ENCODE measurements at regions not wholly inside any gene's neighbourhood (a gene's known extent, or its start where the extent isn't known, plus 50 kb on each side); places are given as distances from the start of the nearest gene placed in this dataset.

GRCh38 chr5:89010512-89010911, 127.5 kb upstream of the MEF2C start:
- DNase-seq (ENCODE audit: extremely low read depth, insufficient read length) = no peak
- H3K4me3 ChIP-seq (replicated peaks; ENCODE audit: low read depth, low read length) = no peak overlapping the region
- no peak for TF ChIP-seq CTCF (IDR thresholded peaks at IDR 0.05; ENCODE audit: insufficient read depth, low read length, poor library complexity, severe bottlenecking)
- H3K27me3 ChIP-seq (replicated peaks; ENCODE audit: control insufficient read depth, insufficient read depth, low read length) = no peaks in the 10 kb centered on the region
- H3K36me3 ChIP-seq (ENCODE audit: control insufficient read depth, insufficient read depth, low read length) = no peaks in the 10 kb centered on the region

GRCh38 chr5:89008291-89008690, 125.3 kb upstream of the MEF2C start:
- TF ChIP-seq CTCF (IDR thresholded peaks at IDR 0.05; ENCODE audit: insufficient read depth, low read length, poor library complexity, severe bottlenecking) = no peak
- no peak for DNase-seq (ENCODE audit: extremely low read depth, insufficient read length)
- Histone ChIP-seq H3K4me3 (replicated peaks; ENCODE audit: low read depth, low read length) (no peak overlapping the region), H3K27me3 (replicated peaks; ENCODE audit: control insufficient read depth, insufficient read depth, low read length) (no peaks in the 10 kb centered on the region), H3K36me3 (ENCODE audit: control insufficient read depth, insufficient read depth, low read length) (no peaks in the 10 kb centered on the region)

- H3K36me3 ChIP-seq (ENCODE audit: control insufficient read depth, insufficient read depth, low read length) = no peaks in the 10 kb centered on the region
- no peak overlapping the region for H3K4me3 ChIP-seq (replicated peaks; ENCODE audit: low read depth, low read length)
- no peak for DNase-seq (ENCODE audit: extremely low read depth, insufficient read length)
- TF ChIP-seq CTCF (IDR thresholded peaks at IDR 0.05; ENCODE audit: insufficient read depth, low read length, poor library complexity, severe bottlenecking) = no peak
- no peaks in the 10 kb centered on the region for H3K27me3 ChIP-seq (replicated peaks; ENCODE audit: control insufficient read depth, insufficient read depth, low read length)
Observed at GRCh38 chr5:89005990-89006389, 123.0 kb upstream of the MEF2C start.

GRCh38 chr5:89004379-89004778, 121.4 kb upstream of the MEF2C start:
- H3K27me3 ChIP-seq (replicated peaks; ENCODE audit: control insufficient read depth, insufficient read depth, low read length) = no peaks in the 10 kb centered on the region

GRCh38 chr5:89003563-89004036, 120.6 kb upstream of the MEF2C start:
- Histone ChIP-seq H3K27me3 (replicated peaks; ENCODE audit: control insufficient read depth, insufficient read depth, low read length) (no peaks in the 10 kb centered on the region), H3K4me3 (replicated peaks; ENCODE audit: low read depth, low read length) (no peak overlapping the region), H3K36me3 (ENCODE audit: control insufficient read depth, insufficient read depth, low read length) (no peaks in the 10 kb centered on the region)
- TF ChIP-seq CTCF (IDR thresholded peaks at IDR 0.05; ENCODE audit: insufficient read depth, low read length, poor library complexity, severe bottlenecking) = no peak
- DNase-seq (ENCODE audit: extremely low read depth, insufficient read length) = no peak

More at GRCh38 chr5:89004379-89004778, 121.4 kb upstream of the MEF2C start:
- TF ChIP-seq CTCF (IDR thresholded peaks at IDR 0.05; ENCODE audit: insufficient read depth, low read length, poor library complexity, severe bottlenecking) = no peak
- no peak for DNase-seq (ENCODE audit: extremely low read depth, insufficient read length)
- H3K36me3 ChIP-seq (ENCODE audit: control insufficient read depth, insufficient read depth, low read length) = no peaks in the 10 kb centered on the region
- H3K4me3 ChIP-seq (replicated peaks; ENCODE audit: low read depth, low read length) = no peak overlapping the region

- no peak for DNase-seq (ENCODE audit: extremely low read depth, insufficient read length)
- no peak for TF ChIP-seq CTCF (IDR thresholded peaks at IDR 0.05; ENCODE audit: insufficient read depth, low read length, poor library complexity, severe bottlenecking)
- Histone ChIP-seq H3K4me3 (replicated peaks; ENCODE audit: low read depth, low read length) (no peak overlapping the region), H3K36me3 (ENCODE audit: control insufficient read depth, insufficient read depth, low read length) (no peaks in the 10 kb centered on the region), H3K27me3 (replicated peaks; ENCODE audit: control insufficient read depth, insufficient read depth, low read length) (no peaks in the 10 kb centered on the region)
Observed at GRCh38 chr5:88999853-89000252, 116.9 kb upstream of the MEF2C start.
